ENCODE measurements at regions not wholly inside any gene's neighbourhood (a gene's known extent, or its start where the extent isn't known, plus 50 kb on each side); places are given as distances from the start of the nearest gene placed in this dataset.

GRCh38 chr9:86816868-86817267 is 130.4 kb downstream of the GAS1 start:
- Histone ChIP-seq H3K9ac (ENCODE audit: low read length in 3 of 3) (no peak overlapping the region), H3K27ac (ENCODE audit: low read depth in 2 of 2, low read length in 2 of 2) (no peak overlapping the region), H3K27me3 (ENCODE audit: control insufficient read depth, insufficient read depth, low read length) (no peaks in the 10 kb centered on the region), H3K9me3 (ENCODE audit: control insufficient read depth in 2 of 3, insufficient read depth in 1 of 3, low read length in 3 of 3) (no peaks in the 10 kb centered on the region), H3K4me3 (ENCODE audit: low read length in 3 of 3) (no peak overlapping the region), H3K36me3 (ENCODE audit: control insufficient read depth in 2 of 3, insufficient read depth in 3 of 3, low read length in 3 of 3) (no peaks in the 10 kb centered on the region), H3K4me1 (ENCODE audit: control insufficient read depth in 2 of 3, insufficient read depth in 2 of 3, low read depth in 1 of 3, low read length in 3 of 3) (no peaks in the 10 kb centered on the region)
- TF ChIP-seq, protein P1, sequence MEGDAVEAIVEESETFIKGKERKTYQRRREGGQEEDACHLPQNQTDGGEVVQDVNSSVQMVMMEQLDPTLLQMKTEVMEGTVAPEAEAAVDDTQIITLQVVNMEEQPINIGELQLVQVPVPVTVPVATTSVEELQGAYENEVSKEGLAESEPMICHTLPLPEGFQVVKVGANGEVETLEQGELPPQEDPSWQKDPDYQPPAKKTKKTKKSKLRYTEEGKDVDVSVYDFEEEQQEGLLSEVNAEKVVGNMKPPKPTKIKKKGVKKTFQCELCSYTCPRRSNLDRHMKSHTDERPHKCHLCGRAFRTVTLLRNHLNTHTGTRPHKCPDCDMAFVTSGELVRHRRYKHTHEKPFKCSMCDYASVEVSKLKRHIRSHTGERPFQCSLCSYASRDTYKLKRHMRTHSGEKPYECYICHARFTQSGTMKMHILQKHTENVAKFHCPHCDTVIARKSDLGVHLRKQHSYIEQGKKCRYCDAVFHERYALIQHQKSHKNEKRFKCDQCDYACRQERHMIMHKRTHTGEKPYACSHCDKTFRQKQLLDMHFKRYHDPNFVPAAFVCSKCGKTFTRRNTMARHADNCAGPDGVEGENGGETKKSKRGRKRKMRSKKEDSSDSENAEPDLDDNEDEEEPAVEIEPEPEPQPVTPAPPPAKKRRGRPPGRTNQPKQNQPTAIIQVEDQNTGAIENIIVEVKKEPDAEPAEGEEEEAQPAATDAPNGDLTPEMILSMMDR (IDR thresholded peaks at IDR 0.05; ENCODE audit: borderline replicate concordance, extremely low read depth, insufficient read depth), result no peak
- DNase-seq, result no peak
- intact Hi-C loops (cut with DNase I), result no loop called here
- no peak for FAIRE-seq

GRCh38 chr9:86816366-86816765 is 130.9 kb downstream of the GAS1 start:
- Histone ChIP-seq H3K9ac (ENCODE audit: low read length in 3 of 3) (no peak overlapping the region), H3K4me1 (ENCODE audit: control insufficient read depth in 2 of 3, insufficient read depth in 2 of 3, low read depth in 1 of 3, low read length in 3 of 3) (no peaks in the 10 kb centered on the region), H3K4me3 (ENCODE audit: low read length in 3 of 3) (no peak overlapping the region), H3K27ac (ENCODE audit: low read depth in 2 of 2, low read length in 2 of 2) (no peak overlapping the region), H3K36me3 (ENCODE audit: control insufficient read depth in 2 of 3, insufficient read depth in 3 of 3, low read length in 3 of 3) (no peaks in the 10 kb centered on the region), H3K9me3 (ENCODE audit: control insufficient read depth in 2 of 3, insufficient read depth in 1 of 3, low read length in 3 of 3) (no peaks in the 10 kb centered on the region), H3K27me3 (ENCODE audit: control insufficient read depth, insufficient read depth, low read length) (no peaks in the 10 kb centered on the region)
- FAIRE-seq, result no peak
- TF ChIP-seq, protein P1 (IDR thresholded peaks at IDR 0.05; ENCODE audit: borderline replicate concordance, extremely low read depth, insufficient read depth), result no peak
- intact Hi-C loops (cut with DNase I), result no loop called here
- DNase-seq, result no peak

- FAIRE-seq (no peak), DNase-seq (no peak)
- no peaks in the 10 kb centered on the region for H3K9me3 ChIP-seq (ENCODE audit: control insufficient read depth in 2 of 3, insufficient read depth in 1 of 3, low read length in 3 of 3)
- peaks cover 0 to 5% (median 0%) of the 10 kb centered on the region in 3 donors for H3K4me1 ChIP-seq (ENCODE audit: control insufficient read depth in 2 of 3, insufficient read depth in 2 of 3, low read depth in 1 of 3, low read length in 3 of 3)
- no peak overlapping the region for H3K9ac ChIP-seq (ENCODE audit: low read length in 3 of 3)
- no peaks in the 10 kb centered on the region for H3K27me3 ChIP-seq (ENCODE audit: control insufficient read depth, insufficient read depth, low read length)
- no peak overlapping the region for H3K4me3 ChIP-seq (ENCODE audit: low read length in 3 of 3)
- no peak overlapping the region for H3K27ac ChIP-seq (ENCODE audit: low read depth in 2 of 2, low read length in 2 of 2)
- no peaks in the 10 kb centered on the region for H3K36me3 ChIP-seq (ENCODE audit: control insufficient read depth in 2 of 3, insufficient read depth in 3 of 3, low read length in 3 of 3)
- TF ChIP-seq, protein P1 (IDR thresholded peaks at IDR 0.05; ENCODE audit: borderline replicate concordance, extremely low read depth, insufficient read depth), result no peak
- intact Hi-C loops (cut with DNase I), result no loop called here
Observed at GRCh38 chr9:86812616-86813015, 134.7 kb downstream of the GAS1 start.

- intact Hi-C loops (cut with DNase I), result no loop called here
- H3K9ac ChIP-seq (ENCODE audit: low read length in 3 of 3), result no peak overlapping the region
- H3K27ac ChIP-seq (ENCODE audit: low read depth in 2 of 2, low read length in 2 of 2), result no peak overlapping the region
- TF ChIP-seq, protein P1 (IDR thresholded peaks at IDR 0.05; ENCODE audit: borderline replicate concordance, extremely low read depth, insufficient read depth), result no peak
- H3K4me1 ChIP-seq (ENCODE audit: control insufficient read depth in 2 of 3, insufficient read depth in 2 of 3, low read depth in 1 of 3, low read length in 3 of 3), result peaks cover 0 to 5% (median 0%) of the 10 kb centered on the region in 3 donors
- no peak overlapping the region for H3K4me3 ChIP-seq (ENCODE audit: low read length in 3 of 3)
- FAIRE-seq (no peak), DNase-seq (peak in 1 of 5 donors; percentile 53)
- H3K36me3 ChIP-seq (ENCODE audit: control insufficient read depth in 2 of 3, insufficient read depth in 3 of 3, low read length in 3 of 3), result no peaks in the 10 kb centered on the region
- H3K9me3 ChIP-seq (ENCODE audit: control insufficient read depth in 2 of 3, insufficient read depth in 1 of 3, low read length in 3 of 3), result no peaks in the 10 kb centered on the region
- H3K27me3 ChIP-seq (ENCODE audit: control insufficient read depth, insufficient read depth, low read length), result no peaks in the 10 kb centered on the region
Observed at GRCh38 chr9:86809759-86810367, 137.4 kb downstream of the GAS1 start.
